Right lobe of liver (tissue), 4 donors: ENCODE measurements at regions not wholly inside any gene's neighbourhood (a gene's known extent, or its start where the extent isn't known, plus 50 kb on each side); places are given as distances from the start of the nearest gene placed in this dataset.

ENCODE experiments used
- POLR2A ChIP-seq: fragments of 450-650 bp; IDR thresholded peaks from one replicate; pipeline ENCODE4 v1.6.1; 2017; ENCODE audit warnings: antibody characterized with exemption, mild to moderate bottlenecking
- TF ChIP-seq, protein P1 (sequence below), 4 donors: fragments of 200-600 bp in 3 of 4; fragments of 450-650 bp in 1 of 4; IDR thresholded peaks; one replicate each; pipeline versions ENCODE4 v1.5.1 to v1.8.0; 2016 to 2022; ENCODE audit warnings: antibody characterized with exemption in 4 of 4, mild to moderate bottlenecking in 2 of 4
- donor health status: DM: no; HTN: no; CAD: no.
- donor health status: DM: no; HTN: no; CAD: no.
- donor health status: DM: no; HTN: yes; CAD: no.

DNA sequence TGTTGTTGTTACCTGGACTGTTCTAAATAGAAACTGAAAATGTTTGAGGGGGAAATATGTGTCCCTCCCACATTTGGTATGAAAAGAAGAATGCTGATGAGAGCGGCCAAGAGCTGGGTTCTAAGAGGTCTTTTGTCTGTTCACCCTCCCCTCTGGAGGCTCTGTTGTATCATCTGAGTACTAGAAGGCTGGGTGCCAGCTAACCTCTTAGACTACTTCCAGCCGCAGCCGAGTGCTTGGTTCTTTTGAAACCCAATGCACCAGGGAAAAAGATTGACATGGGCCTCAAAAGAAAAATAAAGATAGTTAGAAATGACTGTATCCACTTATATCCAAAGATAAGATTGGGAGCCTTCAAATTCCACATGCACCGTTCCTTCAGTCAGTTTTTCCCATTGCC is 255.9 kb downstream of the TXNL1 start:
- TF ChIP-seq, protein P1, sequence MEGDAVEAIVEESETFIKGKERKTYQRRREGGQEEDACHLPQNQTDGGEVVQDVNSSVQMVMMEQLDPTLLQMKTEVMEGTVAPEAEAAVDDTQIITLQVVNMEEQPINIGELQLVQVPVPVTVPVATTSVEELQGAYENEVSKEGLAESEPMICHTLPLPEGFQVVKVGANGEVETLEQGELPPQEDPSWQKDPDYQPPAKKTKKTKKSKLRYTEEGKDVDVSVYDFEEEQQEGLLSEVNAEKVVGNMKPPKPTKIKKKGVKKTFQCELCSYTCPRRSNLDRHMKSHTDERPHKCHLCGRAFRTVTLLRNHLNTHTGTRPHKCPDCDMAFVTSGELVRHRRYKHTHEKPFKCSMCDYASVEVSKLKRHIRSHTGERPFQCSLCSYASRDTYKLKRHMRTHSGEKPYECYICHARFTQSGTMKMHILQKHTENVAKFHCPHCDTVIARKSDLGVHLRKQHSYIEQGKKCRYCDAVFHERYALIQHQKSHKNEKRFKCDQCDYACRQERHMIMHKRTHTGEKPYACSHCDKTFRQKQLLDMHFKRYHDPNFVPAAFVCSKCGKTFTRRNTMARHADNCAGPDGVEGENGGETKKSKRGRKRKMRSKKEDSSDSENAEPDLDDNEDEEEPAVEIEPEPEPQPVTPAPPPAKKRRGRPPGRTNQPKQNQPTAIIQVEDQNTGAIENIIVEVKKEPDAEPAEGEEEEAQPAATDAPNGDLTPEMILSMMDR (IDR thresholded peaks at IDR 0.05), result no peak
- TF ChIP-seq POLR2A, result no peak
